ENCODE measurements at regions not wholly inside any gene's neighbourhood (a gene's known extent, or its start where the extent isn't known, plus 50 kb on each side); places are given as distances from the start of the nearest gene placed in this dataset.

DNA sequence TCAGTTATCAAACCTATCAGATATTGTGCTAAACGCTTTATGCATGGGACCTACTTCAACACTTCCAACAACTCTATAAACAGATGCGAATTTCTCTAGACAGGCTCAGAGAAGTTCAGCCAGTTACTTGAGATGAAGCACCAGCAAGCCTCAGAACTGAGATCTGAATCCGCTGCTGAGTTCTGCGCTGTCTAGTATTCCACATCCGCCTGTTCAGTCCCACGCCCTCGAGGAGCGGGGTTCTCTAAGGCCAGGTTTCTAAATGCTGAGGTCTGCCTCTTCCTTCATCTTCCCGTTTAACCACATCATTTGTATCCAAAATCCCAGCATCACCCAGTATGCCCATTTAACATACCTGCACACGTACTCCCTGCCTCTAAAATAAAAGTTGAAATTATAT is 297.8 kb upstream of the ZNF32 start:
- Histone ChIP-seq H3K9ac (ENCODE audit: control insufficient read depth, extremely low read depth, insufficient read depth, low read length) (no peak overlapping the region), H3K4me2 (ENCODE audit: control insufficient read depth, extremely low read depth, insufficient read depth, low read depth, low read length) (no peak overlapping the region), H3K4me3 (ENCODE audit: control insufficient read depth in 2 of 3, extremely low read depth in 1 of 3, insufficient read depth in 2 of 3, low read depth in 1 of 3, low read length in 3 of 3) (no peak overlapping the region), H3K9me1 (ENCODE audit: control insufficient read depth, extremely low read depth, insufficient read depth, low read length) (no peaks in the 10 kb centered on the region), H3K27ac (ENCODE audit: control insufficient read depth, insufficient read depth, low read length) (no peak overlapping the region), H3K79me2 (ENCODE audit: control insufficient read depth, insufficient read depth, low read length) (no peaks in the 10 kb centered on the region), H2AFZ (ENCODE audit: control insufficient read depth, low read length) (no peak overlapping the region), H3K9me3 (ENCODE audit: control insufficient read depth, low read depth, low read length) (no peaks in the 10 kb centered on the region), H3K36me3 (ENCODE audit: control insufficient read depth in 2 of 2, extremely low read depth in 1 of 2, insufficient read depth in 2 of 2, low read length in 2 of 2) (no peaks in the 10 kb centered on the region), H4K20me1 (ENCODE audit: control insufficient read depth, extremely low read depth, insufficient read depth, low read length) (no peaks in the 10 kb centered on the region), H3K27me3 (ENCODE audit: control insufficient read depth, extremely low read depth, insufficient read depth, low read length) (no peaks in the 10 kb centered on the region), H3K4me1 (ENCODE audit: control insufficient read depth, extremely low read depth, insufficient read depth, low read length) (no peaks in the 10 kb centered on the region)
- DNase-seq (ENCODE audit: low read depth, low spot score): no peak
- TF ChIP-seq EZH2 (IDR thresholded peaks at IDR 0.05; ENCODE audit: low read length): no peak
- TF ChIP-seq, protein P1, sequence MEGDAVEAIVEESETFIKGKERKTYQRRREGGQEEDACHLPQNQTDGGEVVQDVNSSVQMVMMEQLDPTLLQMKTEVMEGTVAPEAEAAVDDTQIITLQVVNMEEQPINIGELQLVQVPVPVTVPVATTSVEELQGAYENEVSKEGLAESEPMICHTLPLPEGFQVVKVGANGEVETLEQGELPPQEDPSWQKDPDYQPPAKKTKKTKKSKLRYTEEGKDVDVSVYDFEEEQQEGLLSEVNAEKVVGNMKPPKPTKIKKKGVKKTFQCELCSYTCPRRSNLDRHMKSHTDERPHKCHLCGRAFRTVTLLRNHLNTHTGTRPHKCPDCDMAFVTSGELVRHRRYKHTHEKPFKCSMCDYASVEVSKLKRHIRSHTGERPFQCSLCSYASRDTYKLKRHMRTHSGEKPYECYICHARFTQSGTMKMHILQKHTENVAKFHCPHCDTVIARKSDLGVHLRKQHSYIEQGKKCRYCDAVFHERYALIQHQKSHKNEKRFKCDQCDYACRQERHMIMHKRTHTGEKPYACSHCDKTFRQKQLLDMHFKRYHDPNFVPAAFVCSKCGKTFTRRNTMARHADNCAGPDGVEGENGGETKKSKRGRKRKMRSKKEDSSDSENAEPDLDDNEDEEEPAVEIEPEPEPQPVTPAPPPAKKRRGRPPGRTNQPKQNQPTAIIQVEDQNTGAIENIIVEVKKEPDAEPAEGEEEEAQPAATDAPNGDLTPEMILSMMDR (optimal IDR thresholded peaks at IDR 0.05 in 1 of 3, IDR thresholded peaks at IDR 0.05 in 1 of 3, conservative IDR thresholded peaks at IDR 0.05 in 1 of 3; ENCODE audit: extremely low read depth in 1 of 3, insufficient read depth in 2 of 3, low read length in 3 of 3): no peak
- dilution Hi-C loops (cut with MboI; ENCODE audit: extremely low pct_ligation_motif_present, low sequenced_read_pairs): no loop called here
- FAIRE-seq: no peak

DNA sequence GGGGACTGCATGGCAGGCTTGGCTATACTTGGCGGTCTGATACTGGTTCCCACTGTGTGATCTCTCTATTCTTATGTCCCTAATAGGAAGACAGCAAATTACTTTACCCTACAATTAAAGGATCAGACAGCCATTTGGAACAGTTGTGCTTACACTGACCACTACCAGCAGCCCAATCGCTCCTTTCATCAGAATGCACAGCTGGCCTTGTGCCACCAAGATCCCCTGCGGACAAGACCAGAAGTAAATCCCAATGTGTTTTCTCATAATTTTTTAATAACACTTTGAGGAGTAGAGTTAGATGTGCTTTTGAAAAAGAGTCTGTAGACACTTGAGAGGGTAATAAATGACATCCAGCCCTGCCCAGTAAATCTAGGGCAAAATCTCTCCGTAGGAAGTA is 297.2 kb upstream of the ZNF32 start:
- no peak overlapping the region for H2AFZ ChIP-seq (ENCODE audit: control insufficient read depth, low read length)
- no peak for TF ChIP-seq EZH2 (IDR thresholded peaks at IDR 0.05; ENCODE audit: low read length)
- TF ChIP-seq, protein P1 (optimal IDR thresholded peaks at IDR 0.05 in 1 of 3, IDR thresholded peaks at IDR 0.05 in 1 of 3, conservative IDR thresholded peaks at IDR 0.05 in 1 of 3; ENCODE audit: extremely low read depth in 1 of 3, insufficient read depth in 2 of 3, low read length in 3 of 3): no peak
- no peaks in the 10 kb centered on the region for H3K36me3 ChIP-seq (ENCODE audit: control insufficient read depth in 2 of 2, extremely low read depth in 1 of 2, insufficient read depth in 2 of 2, low read length in 2 of 2)
- dilution Hi-C loops (cut with MboI; ENCODE audit: extremely low pct_ligation_motif_present, low sequenced_read_pairs): no loop called here
- H4K20me1 ChIP-seq (ENCODE audit: control insufficient read depth, extremely low read depth, insufficient read depth, low read length): no peaks in the 10 kb centered on the region
- no peaks in the 10 kb centered on the region for H3K9me1 ChIP-seq (ENCODE audit: control insufficient read depth, extremely low read depth, insufficient read depth, low read length)
- no peaks in the 10 kb centered on the region for H3K4me1 ChIP-seq (ENCODE audit: control insufficient read depth, extremely low read depth, insufficient read depth, low read length)
- H3K9me3 ChIP-seq (ENCODE audit: control insufficient read depth, low read depth, low read length): no peaks in the 10 kb centered on the region
- H3K4me2 ChIP-seq (ENCODE audit: control insufficient read depth, extremely low read depth, insufficient read depth, low read depth, low read length): no peak overlapping the region
- no peaks in the 10 kb centered on the region for H3K27me3 ChIP-seq (ENCODE audit: control insufficient read depth, extremely low read depth, insufficient read depth, low read length)
- H3K4me3 ChIP-seq (ENCODE audit: control insufficient read depth in 2 of 3, extremely low read depth in 1 of 3, insufficient read depth in 2 of 3, low read depth in 1 of 3, low read length in 3 of 3): no peak overlapping the region
- FAIRE-seq (no peak), DNase-seq (ENCODE audit: low read depth, low spot score) (no peak)
- no peak overlapping the region for H3K9ac ChIP-seq (ENCODE audit: control insufficient read depth, extremely low read depth, insufficient read depth, low read length)
- no peak overlapping the region for H3K27ac ChIP-seq (ENCODE audit: control insufficient read depth, insufficient read depth, low read length)
- no peaks in the 10 kb centered on the region for H3K79me2 ChIP-seq (ENCODE audit: control insufficient read depth, insufficient read depth, low read length)
